SJCRH30 (cell line): ENCODE measurements at regions not wholly inside any gene's neighbourhood (a gene's known extent, or its start where the extent isn't known, plus 50 kb on each side); places are given as distances from the start of the nearest gene placed in this dataset.

Experiments used
- DNase-seq, 2 experiments: peaks; one replicate each; pipeline ENCODE4 v3.0.0-alpha.2; 2015 to 2020
- H3K27ac ChIP-seq: fragments of 250-450 bp; sonication (Bioruptor Pico); 2 replicates; pipeline ENCODE4 v1.5.1; 2020; ENCODE audit warnings: mild to moderate bottlenecking, moderate library complexity
- H3K27me3 ChIP-seq: fragments of 250-450 bp; sonication (Bioruptor Pico); 2 replicates; pipeline ENCODE4 v1.5.1; 2020; ENCODE audit warnings: mild to moderate bottlenecking, moderate library complexity
- H3K36me3 ChIP-seq: fragments of 250-450 bp; sonication (Bioruptor Pico); 2 replicates; pipeline ENCODE4 v1.5.1; 2020; ENCODE audit warnings: mild to moderate bottlenecking, moderate library complexity
- H3K4me1 ChIP-seq: fragments of 250-450 bp; sonication (Bioruptor Pico); 2 replicates; pipeline ENCODE4 v1.5.1; 2020; ENCODE audit warnings: mild to moderate bottlenecking, moderate library complexity
- H3K4me3 ChIP-seq: fragments of 250-450 bp; sonication (Bioruptor Pico); 2 replicates; pipeline ENCODE4 v1.5.1; 2020; ENCODE audit warnings: mild to moderate bottlenecking, moderate library complexity
- H3K9me3 ChIP-seq: fragments of 250-450 bp; sonication (Bioruptor Pico); replicated peaks from 2 replicates; pipeline ENCODE4 v1.5.1; 2020; ENCODE audit warnings: mild to moderate bottlenecking, moderate library complexity

DNA sequence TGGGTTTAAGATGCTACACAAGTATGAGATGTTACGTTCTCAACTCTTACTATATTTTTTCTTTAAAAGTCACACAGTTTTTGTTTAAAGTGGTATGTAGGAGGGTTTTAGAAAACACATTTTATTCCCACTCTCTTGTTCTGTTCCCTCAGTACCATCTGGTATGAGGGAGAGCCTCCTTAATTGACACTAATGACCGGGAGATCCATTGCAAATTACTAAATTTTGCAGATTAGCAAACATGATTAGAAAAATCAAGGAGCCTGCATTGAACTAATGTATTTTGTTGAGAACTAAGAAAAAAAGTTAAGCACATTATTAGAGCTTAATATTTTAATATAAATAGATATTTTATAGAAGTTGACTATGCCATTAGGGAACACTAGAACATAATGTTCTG, 87.3 kb upstream of the UNC5C start:
- no peak overlapping the region for H3K27ac ChIP-seq
- H3K27me3 ChIP-seq: no peaks in the 10 kb centered on the region
- H3K4me1 ChIP-seq: no peaks in the 10 kb centered on the region
- DNase-seq: no peak
- no peaks in the 10 kb centered on the region for H3K9me3 ChIP-seq
- H3K4me3 ChIP-seq: no peak overlapping the region
- H3K36me3 ChIP-seq: no peaks in the 10 kb centered on the region

DNA sequence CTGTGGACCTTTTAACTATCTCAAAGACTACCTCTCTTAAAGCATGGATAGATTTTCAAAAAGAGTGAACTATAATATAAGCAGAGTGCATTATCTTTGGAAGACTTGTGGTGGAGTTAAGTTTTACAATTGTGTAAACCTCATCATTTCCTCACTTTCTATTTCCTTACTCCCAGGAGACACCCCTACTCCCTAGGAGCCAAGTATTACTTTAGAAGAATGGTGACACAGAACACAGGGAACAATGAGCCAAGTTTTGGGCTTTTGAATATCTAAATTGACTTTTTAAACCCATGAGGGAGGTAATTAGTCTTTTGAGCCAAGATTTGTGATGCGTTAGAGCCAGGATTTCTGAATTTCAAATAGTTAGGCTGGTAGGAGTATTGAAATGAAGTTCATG, 78.9 kb upstream of the UNC5C start:
- H3K27ac ChIP-seq: no peak overlapping the region
- no peaks in the 10 kb centered on the region for H3K27me3 ChIP-seq

DNA sequence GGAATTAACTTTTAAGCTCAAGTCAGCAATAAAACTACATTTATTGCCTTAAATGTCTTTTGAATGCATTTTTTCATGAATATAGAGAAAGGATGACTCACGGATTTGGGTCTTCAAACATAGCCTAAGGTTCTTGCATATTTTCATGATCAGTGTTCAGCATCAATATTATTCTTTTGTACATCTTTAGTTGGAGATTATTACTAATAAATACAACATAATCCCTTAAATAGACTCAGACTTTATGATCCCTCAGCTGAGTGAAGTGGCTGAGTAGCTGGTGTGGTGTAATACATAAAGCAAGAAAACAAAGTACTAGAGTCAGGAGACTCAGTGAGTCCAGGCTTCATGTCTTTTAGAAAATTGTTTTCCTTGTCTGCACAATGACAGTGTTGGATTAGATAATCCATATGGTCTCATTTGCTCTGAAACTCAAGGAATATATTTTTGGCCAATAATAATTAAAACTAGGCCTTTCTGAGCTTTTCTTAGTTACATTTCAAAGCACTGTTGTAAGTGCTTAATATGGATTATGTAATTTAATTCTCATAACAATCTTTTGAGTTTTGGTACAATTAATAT, 78.3 kb upstream of the UNC5C start:
- Histone ChIP-seq H3K4me3 (no peak overlapping the region), H3K27ac (no peak overlapping the region), H3K4me1 (no peaks in the 10 kb centered on the region), H3K9me3 (no peaks in the 10 kb centered on the region), H3K27me3 (no peaks in the 10 kb centered on the region), H3K36me3 (no peaks in the 10 kb centered on the region)
- DNase-seq: no peak

More for the DNA sequence above, 78.9 kb upstream of the UNC5C start:
- no peaks in the 10 kb centered on the region for H3K4me1 ChIP-seq
- no peaks in the 10 kb centered on the region for H3K9me3 ChIP-seq
- no peak for DNase-seq
- no peaks in the 10 kb centered on the region for H3K36me3 ChIP-seq
- no peak overlapping the region for H3K4me3 ChIP-seq

DNA sequence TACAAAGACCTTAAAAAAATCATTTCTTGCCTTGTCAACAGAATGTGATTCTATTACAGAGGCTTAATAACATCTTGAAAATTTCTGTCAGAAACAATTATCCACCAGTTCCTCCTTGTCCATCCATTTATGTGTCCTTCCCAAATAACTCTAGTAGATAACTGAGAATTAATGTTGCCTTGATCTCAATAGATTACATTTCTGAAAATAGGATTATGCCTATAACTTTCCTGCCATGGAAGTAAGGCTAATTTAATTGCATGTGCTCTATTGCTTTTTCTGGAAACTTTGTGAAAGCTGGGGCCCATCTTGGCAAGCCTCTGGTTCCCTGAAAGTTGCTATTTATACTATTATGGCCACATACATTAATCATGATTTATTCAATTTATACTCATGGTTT, 76.2 kb upstream of the UNC5C start:
- Histone ChIP-seq H3K27ac (no peak overlapping the region), H3K27me3 (no peaks in the 10 kb centered on the region), H3K9me3 (no peaks in the 10 kb centered on the region), H3K36me3 (no peaks in the 10 kb centered on the region), H3K4me1 (no peaks in the 10 kb centered on the region), H3K4me3 (no peak overlapping the region)
- DNase-seq: no peak

DNA sequence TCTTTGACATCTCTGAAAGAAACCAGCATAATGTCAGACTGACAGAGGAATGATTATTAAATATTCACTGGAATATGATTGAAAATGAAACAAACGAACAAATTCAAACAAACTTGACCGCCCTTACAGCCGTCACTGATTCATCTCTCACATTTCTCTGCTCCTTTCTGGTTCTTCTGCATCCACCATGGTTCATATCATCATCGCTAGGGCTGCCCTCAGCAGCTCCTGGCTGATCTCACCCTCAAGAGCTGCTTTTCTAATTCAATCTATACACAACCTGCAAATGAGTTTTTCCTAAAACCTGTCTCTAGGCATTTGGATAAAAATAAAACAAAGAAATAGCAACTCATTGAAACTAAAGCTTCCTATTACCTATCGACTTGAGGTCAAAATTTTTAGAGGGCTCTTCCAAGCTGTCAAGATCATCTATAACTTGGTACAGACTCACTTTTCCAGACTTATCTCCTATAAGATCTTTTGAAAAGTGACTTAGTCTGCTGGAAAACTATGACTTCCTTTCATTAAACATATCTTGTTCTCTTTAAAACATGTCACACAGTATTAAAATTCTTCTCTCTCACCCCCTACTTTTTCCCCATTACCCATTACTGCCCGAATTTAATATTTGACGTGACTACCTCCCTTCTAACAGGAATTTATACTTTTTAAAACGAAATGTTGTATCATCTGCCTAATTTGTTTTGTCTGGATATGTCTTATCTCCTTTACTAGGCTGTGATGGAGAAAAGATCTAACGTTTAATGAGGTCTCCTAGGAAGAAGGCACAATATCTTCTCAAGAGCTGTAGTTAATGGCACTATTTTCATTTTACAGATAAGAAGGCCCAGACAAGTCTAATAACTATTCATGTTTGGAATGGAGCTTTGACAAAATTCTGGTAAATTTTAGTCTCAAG, 71.0 kb upstream of the UNC5C start:
- Histone ChIP-seq H3K9me3 (no peaks in the 10 kb centered on the region), H3K4me1 (no peaks in the 10 kb centered on the region), H3K27me3 (no peaks in the 10 kb centered on the region), H3K27ac (no peak overlapping the region), H3K4me3 (no peak overlapping the region), H3K36me3 (no peaks in the 10 kb centered on the region)
- no peak for DNase-seq

DNA sequence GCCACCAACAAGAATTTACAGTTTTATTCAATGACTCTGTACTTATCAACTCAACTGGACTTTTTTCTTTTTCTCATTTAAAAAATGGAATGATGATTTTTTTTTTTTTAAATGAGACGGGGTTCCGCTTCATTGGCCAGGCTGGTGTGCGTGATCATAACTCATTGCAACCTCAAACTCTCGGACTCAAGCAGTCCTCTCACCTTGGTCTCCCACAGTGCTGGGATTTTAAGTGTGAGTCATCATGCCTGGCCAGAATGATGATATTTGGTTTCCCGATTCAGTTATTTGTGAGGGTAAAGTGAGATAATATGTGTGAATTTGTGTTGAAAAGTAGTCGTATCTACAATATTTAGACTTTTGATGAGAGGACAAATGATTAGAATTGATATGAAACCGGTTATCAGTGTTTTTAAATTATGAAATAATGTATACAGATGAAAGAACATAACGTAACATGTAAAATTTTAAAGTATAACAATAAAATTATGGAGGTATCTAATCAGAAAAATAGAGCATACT, 66.0 kb upstream of the UNC5C start:
- H3K9me3 ChIP-seq: no peaks in the 10 kb centered on the region
- no peaks in the 10 kb centered on the region for H3K4me1 ChIP-seq
- no peak overlapping the region for H3K27ac ChIP-seq
- H3K27me3 ChIP-seq: no peaks in the 10 kb centered on the region
- no peak overlapping the region for H3K4me3 ChIP-seq
- no peaks in the 10 kb centered on the region for H3K36me3 ChIP-seq
- no peak for DNase-seq

DNA sequence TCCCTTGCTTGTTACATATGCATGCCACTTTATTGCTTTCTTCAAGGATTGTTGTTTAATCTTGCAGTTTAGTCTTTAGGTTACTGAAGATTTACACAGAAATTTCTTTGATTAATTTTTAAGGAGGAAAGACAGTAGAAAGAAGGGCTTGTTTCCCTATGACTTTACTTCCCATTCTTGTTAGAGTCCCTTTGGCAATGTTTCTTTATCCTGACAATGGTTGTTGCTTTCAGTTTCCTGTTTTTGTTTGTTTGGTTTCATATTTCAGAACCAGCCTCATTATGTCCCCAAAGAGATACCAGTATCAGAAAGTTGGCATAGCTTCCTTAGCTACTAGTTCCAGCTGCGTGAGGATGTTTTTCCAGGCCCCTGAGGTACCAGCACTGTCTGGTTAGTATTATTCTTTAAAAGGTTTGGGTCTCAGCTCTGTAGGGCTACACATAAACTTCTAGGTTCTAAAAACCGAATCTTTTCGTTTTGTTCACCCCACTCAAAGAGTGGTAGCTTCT, 61.3 kb upstream of the UNC5C start:
- Histone ChIP-seq H3K27ac (no peak overlapping the region), H3K36me3 (no peaks in the 10 kb centered on the region), H3K27me3 (no peaks in the 10 kb centered on the region), H3K4me3 (no peak overlapping the region), H3K4me1 (no peaks in the 10 kb centered on the region), H3K9me3 (no peaks in the 10 kb centered on the region)
- no peak for DNase-seq

DNA sequence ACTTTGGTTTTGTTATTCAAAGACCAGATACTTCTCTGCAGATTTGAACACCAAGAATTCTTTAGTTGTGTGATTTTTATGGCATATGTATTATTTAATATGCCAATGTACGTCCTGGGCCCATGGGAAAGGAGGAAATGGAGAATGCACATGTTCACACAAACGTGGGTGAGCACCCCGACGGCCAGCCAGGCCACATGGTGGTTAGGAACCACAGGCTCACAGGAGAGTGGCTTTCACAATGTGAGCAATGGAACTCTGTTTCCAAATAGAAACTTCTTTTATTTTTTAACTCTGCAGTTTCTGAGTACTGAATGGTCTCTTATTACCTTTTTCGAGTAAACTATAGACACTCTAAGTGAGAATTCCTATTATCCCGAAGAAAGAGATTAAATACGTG, 58.0 kb upstream of the UNC5C start:
- Histone ChIP-seq H3K27ac (no peak overlapping the region), H3K4me3 (no peak overlapping the region), H3K9me3 (no peaks in the 10 kb centered on the region), H3K27me3 (0 out of 2 replicates have a peak, but pooled peaks cover 2% of the 10 kb centered on the region), H3K36me3 (no peaks in the 10 kb centered on the region), H3K4me1 (no peaks in the 10 kb centered on the region)
- no peak for DNase-seq

DNA sequence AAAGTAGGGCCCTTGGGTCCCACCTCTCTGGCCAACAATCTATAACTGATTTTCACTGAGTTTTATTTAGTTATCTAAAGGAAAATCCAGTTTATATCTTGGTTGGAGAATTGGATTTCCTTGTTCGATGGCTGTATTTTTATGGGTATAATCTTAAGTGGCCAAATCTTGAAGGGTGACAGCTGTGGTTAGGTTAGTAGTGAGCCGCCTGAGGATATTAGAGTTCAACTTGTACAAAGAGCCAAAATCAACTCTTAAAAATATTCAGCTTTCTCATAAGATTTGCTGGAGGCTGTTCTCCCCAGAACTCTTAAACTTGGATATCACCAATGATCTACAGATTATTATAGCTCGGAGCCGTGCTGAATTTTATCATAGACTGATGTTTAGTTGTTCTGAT, 54.6 kb upstream of the UNC5C start:
- no peak overlapping the region for H3K27ac ChIP-seq
- 0 out of 2 replicates have a peak, but pooled peaks cover 2% of the 10 kb centered on the region for H3K27me3 ChIP-seq
- H3K4me1 ChIP-seq: no peaks in the 10 kb centered on the region
- no peaks in the 10 kb centered on the region for H3K36me3 ChIP-seq
- no peak overlapping the region for H3K4me3 ChIP-seq
- DNase-seq: no peak
- no peaks in the 10 kb centered on the region for H3K9me3 ChIP-seq

DNA sequence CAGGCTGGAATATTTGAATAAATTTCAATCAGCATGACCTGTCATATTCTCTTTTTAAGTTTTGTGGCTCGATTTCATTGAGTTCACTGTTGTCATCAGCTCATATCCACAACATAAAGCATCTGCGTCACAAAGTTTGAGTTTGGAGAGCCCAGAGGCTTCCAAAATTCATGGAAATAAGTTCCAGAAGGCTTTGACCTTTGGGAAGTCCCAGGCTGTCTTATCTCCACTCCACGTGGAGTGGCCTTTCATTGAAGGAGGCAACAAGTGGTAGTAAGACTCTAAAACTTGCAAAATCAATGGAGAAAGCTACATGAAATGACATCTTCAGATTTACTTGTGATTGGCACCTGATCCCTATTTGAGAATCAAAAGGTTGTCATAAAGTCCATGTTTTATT, 54.1 kb upstream of the UNC5C start:
- H3K27me3 ChIP-seq: 0 out of 2 replicates have a peak, but pooled peaks cover 2% of the 10 kb centered on the region
- H3K4me1 ChIP-seq: no peaks in the 10 kb centered on the region
- no peaks in the 10 kb centered on the region for H3K9me3 ChIP-seq
- H3K4me3 ChIP-seq: no peak overlapping the region
- DNase-seq: no peak
- no peaks in the 10 kb centered on the region for H3K36me3 ChIP-seq
- H3K27ac ChIP-seq: no peak overlapping the region

DNA sequence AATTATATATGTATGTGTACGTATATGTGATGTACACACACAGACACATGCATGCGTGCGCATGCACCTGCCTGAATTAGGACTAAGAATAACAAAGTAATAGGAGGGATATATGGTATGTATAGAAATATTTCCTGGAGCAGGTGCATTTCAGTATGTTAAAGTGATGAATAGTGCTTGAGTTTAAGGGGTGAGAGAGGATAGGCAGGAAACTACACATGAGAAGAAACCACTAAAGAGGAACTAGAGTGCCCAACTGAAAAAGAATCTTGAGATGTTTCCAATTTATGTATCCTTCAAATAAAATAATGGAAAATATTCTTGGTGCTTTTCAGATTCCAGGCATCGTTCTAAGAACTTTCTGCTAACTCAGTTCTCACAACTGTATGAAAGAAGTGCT, 52.6 kb upstream of the UNC5C start:
- no peak for DNase-seq
- Histone ChIP-seq H3K4me3 (no peak overlapping the region), H3K9me3 (no peaks in the 10 kb centered on the region), H3K27ac (no peak overlapping the region), H3K27me3 (0 out of 2 replicates have a peak, but pooled peaks cover 2% of the 10 kb centered on the region), H3K36me3 (no peaks in the 10 kb centered on the region), H3K4me1 (no peaks in the 10 kb centered on the region)

DNA sequence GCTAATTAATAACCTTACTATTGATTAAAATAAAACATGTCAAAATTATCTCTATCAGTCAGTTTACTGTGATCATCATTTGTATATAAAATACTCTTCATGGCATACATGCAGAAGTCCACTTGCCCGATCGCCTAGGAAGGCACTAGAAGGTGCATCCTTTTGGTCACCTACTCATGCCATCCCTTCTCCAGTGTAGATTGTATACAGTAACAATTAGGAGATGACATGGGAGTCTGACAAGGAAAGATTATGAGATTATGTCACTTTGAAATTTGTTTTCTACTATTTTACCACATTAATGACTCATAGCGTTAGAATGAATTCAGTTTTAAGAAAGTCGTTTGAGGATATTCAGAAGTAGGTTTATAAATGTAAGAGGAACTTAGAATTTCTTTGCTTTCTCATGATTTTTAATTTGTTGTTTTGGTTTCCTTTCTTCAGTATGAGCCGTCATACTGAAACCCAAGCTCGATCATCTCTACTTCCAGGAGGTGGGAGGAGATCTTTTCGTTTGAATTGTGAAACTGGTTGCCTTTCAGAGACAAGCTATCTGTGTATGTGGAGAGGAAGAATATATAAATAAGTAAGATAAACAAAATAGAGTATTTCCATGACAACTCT, 51.1 kb upstream of the UNC5C start:
- no peaks in the 10 kb centered on the region for H3K36me3 ChIP-seq
- no peak overlapping the region for H3K4me3 ChIP-seq
- DNase-seq: no peak

More for the DNA sequence above, 51.1 kb upstream of the UNC5C start:
- no peaks in the 10 kb centered on the region for H3K9me3 ChIP-seq
- 0 out of 2 replicates have a peak, but pooled peaks cover 2% of the 10 kb centered on the region for H3K27me3 ChIP-seq
- no peak overlapping the region for H3K27ac ChIP-seq
- H3K4me1 ChIP-seq: no peaks in the 10 kb centered on the region
